ENCODE measurements at regions not wholly inside any gene's neighbourhood (a gene's known extent, or its start where the extent isn't known, plus 50 kb on each side); places are given as distances from the start of the nearest gene placed in this dataset.

DNA sequence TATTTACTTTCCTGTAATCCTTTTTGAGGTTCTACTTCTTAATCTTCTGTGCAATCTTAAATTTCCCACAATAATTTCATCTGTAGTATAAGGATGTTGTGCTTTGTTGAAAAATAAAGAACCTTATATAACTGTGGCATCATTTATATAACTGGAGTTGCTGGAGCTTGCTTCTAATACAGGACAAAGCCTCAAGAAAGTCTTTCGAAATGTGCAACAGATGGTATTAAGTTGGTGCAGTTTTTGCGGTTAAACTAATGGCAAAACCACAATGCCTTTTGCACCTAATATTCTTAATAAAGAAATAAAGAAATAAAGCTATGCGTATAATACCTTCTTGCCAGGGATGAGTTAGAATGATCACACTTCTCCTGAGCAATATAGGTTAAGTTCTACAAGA, 180.0 kb downstream of the KITLG start:
- TF ChIP-seq POLR2A (IDR thresholded peaks at IDR 0.05; ENCODE audit: low read length), result no peak
- TF ChIP-seq GATA1 (IDR thresholded peaks at IDR 0.05; ENCODE audit: low read depth, low read length), result no peak

All from erythroblast (primary cell).